HG03354 (cell line): ENCODE measurements at regions not wholly inside any gene's neighbourhood (a gene's known extent, or its start where the extent isn't known, plus 50 kb on each side); places are given as distances from the start of the nearest gene placed in this dataset.
A peak's percentile ranks its signal among the peaks of the same experiment; 100 is the strongest.

Experiments used
- ATAC-seq: cut with Tn5 transposase; IDR thresholded peaks from one replicate; pipeline ENCODE4 v1.9.1; 2021; ENCODE audit warnings: mild to moderate bottlenecking; ENCODE audit not compliant: unreplicated experiment, poor library complexity, severe bottlenecking

DNA sequence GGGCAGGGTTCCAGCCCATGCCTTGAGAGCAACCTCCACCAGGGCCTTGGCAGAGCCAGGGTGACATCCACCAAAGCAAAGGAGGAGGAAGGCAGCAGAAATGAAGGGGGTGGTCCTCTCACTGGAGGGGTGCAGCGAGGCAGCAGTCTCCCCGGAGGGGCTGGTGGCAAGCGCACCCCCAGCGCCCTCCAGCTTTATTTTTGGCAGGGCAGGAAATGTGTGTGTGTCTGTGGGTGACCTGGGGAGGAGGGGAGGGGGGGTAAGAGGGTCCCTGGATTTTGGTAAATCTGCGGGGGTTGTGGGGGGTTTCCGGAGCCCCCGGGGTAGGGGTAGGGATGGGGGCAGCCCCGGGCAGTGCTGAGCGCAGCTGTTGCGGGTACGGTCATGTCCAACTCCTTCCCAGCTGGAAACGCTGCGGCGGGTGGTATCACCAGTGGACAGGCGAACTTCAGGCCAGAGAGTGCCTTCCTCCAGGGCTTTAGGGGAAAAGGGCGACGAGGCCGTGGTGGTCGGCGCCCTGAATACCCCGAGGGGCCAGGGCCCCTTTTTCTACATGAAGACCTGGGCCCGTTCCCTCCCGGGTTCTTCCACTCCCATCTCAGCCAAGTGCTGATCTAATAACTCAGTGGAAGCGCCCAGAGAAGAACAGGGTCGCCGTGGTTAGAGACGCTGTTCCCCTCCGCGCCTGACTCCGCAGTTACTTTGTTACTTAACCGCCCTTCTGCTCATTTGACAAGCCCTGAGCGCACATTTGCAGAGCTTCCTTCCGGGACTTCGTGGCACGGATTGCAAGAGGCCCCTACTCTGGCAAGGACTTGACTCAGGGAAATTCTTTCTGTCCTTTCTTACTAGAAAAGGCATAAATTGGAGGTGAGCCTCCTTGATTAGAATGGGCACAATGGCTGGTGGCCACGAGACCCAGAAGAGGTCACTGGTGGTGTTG, 55.2 kb downstream of the FOS start:
- peak; percentile 56 for ATAC-seq

DNA sequence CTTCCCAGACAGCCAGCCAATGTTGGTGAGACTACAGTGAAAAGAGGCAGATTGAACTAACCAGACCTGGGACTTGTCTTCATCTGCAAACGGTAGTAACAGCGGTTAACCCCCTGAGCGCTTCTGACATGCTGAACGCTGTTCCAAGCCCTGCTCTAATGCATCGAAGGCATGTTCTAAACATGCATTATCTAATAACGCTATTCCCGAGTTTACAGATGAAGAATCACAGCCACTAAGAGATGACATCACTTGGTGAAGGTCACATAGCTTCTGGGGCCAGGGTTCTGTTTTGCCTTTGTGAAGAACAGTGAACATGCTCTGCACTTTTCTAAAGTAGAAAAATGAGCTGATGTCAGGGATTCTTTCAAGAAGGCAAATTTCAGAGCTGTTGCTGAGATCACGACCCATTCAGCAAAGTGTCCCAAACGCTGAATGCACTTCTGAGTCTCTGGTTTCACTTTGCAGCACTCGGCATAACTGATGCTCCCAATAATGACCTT, 56.0 kb downstream of the FOS start:
- ATAC-seq, result peak; percentile 37

DNA sequence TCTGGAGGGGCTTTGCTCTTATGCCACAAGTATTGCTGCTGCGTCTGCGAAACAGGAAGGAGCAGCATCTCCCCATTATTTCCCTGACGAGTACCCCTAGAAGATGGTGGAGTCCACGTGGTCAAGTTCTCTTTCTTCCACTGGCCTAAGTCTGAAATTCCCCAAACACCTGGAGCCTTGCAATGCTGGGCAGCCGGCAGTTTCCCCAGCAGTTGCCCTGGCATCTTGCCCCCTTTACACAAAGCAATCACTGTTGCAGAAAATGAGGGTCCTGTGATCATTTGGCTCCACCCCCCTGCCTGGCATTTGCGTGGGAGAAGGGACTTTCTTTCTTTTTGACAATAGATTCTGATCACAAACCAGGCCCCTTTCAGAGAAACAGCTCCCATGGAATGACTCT, 56.9 kb downstream of the FOS start:
- no peak for ATAC-seq

DNA sequence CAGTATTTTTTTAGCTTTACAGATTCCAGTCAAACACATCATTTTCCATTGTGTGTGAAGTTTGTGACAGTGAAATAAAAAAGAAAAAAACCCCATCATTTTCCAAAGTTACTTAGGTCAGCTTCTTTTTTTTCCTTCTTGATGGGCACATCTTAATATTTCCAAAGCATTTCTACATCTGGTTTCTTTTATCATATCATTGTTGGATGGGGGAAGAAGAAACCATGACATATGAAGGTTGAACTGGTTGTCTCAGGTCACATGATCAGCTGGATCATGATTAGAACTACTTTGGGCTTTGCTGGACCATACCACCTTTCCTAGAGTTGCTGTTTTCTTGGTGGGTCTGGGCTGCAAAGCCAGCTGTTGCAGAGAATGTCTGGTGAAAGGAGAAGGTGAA, 59.8 kb downstream of the FOS start:
- no peak for ATAC-seq

DNA sequence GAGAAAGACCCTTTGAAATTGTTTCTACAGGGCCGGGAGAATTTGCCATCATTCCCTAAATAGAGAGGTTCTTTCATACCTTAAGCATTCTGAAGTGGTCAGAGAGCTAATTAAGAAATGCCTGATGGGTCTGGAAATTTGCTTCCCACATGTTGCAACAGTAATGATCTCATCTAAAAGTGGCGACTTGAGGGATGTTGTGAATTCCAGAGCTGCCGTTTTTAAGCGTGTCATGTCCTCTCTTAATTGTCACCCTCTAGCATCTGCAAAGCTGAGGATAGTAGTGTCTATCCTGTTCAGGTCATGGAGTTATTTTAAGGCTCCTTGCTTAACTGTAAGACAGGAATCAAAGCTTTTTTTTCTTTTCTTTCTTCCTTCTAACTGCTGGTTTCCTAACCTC, 60.4 kb downstream of the FOS start:
- no peak for ATAC-seq

DNA sequence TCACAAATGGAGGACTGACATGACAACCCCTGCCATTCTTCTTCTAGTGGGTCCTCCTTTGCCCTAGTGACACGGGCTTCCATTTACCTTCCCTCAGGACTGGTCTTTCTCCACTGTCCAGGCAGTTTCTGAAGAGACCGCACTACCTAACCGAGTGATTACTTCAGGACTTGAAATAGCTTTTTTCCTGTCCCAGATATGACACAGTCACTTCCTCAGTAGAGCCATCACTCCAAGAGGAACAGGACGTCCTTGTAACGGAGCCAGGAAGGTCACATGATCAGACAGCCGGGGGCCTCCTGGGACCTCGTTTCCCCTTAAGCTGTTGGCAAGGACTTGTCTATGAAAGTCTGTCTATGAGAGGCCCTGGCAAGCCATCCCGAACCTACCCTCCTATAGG, 62.3 kb downstream of the FOS start:
- ATAC-seq, result no peak

DNA sequence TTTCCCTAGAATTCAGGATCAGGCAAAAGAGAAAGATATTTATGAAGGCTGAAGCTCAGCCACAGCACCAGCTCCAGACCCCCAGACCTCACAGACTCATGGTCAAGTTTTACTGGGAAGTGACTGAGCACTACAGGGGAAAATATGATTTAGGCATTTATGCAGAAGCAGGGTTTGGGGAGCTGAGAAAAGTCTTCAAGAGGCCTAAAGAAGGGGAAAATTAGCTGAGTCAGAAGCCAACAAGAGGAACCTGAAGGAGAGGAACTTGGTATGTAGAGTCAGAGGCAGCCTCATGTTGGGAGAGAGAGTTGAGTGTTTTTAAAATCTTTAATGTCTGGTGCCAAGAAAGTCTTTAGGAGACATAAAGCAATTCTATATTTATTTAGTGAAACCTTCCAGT, 63.0 kb downstream of the FOS start:
- no peak for ATAC-seq

DNA sequence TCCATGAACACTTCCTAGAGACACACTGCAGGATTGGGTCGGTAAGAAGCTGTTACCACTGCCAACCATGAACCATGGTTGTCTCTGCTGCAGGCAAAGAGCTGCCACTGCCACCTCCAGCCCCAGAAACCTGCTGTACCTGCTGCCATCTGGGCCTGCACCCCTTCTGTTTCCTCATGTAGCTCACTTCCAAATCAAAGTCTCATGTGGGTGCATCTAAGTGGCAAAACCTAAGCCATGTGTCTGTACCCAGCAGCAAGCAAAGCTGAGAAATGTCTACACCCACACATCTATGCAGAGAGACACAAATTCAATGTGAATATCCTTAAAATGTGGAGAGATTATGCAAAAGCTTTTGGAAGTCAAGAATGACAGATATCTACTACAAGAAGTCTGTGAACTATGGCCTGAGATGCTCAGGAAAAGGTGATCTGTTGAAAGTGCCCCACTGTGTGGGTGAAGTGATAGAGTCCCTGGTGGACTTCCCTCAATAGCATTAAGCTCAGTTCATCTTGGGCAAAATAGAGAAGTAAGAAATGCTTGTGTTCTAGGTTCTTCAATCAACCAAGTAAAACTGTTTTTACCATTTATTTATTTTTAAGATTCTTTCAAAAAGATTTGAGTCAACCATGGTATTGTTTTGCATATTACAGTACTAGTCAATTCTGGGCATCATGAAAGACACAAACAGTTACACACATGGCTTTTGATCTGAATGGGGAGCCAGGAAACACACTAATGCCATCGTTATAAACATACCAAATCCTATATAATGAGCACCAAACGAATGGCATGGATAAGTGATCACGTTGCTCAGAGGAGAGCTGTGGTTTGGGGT, 64.4 kb downstream of the FOS start:
- ATAC-seq, result no peak

DNA sequence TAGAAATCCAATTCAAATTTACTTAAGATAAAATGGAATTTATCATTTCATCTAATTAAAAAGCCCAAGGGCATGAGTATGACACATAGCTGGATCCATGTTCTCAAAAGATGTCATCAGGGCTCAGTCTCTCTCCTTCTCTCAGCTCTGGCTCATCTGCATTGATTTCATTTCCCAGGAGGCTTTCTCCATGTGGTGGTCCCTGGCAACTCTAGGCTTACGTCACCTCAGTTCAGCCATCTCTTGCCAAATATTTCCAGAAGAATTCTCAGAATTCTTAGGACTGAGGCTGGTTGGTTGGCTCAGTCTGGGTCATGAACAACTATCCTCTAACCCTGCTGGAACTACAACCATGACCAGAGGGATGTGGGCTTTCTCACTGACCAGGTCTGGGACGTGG, 65.3 kb downstream of the FOS start:
- ATAC-seq, result no peak

DNA sequence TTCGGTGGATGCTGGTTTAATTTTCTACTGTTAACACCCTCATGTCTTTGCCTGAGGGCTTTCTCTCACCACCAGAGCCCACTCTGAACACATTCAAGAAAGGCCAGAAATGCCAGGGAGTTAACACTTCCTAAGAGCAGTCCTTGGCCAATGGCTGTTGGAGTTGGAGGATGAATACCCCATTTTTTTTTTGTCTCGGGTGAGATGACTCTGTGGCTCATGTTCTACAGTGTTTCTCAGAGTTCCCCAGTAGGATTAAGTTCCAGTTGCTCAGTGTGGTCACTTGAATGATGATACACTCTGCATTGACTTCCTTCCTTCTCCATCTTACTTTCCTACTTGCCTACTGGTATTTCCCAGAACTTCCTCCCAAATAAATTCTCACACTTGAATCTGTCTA, 65.8 kb downstream of the FOS start:
- no peak for ATAC-seq

DNA sequence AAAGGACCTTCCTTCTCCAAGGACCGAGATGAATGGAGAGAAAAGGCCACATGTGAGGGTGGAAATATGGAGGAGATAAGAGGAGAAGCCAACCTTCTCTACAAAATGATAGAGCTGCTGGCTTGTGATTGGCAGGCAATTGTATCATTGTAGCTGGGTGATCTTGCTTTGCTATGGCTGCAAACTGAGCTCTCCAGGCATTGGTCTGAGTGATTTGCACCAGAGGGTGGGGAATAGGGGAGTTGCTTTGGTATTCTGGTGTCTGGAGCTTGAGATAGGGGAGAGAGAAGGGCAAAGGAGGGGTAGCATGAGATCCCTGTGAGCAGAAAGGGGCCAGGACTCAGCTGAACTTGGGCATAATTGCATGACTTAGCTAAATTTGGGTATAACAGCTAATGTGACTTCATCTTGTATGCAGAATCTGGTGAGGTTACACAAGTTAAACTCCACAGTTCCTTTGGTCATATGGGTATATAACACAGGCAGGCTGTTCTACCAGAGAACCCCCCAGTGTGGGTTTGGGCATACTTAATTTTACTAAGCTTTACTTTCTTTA, 72.0 kb downstream of the FOS start:
- ATAC-seq, result no peak

DNA sequence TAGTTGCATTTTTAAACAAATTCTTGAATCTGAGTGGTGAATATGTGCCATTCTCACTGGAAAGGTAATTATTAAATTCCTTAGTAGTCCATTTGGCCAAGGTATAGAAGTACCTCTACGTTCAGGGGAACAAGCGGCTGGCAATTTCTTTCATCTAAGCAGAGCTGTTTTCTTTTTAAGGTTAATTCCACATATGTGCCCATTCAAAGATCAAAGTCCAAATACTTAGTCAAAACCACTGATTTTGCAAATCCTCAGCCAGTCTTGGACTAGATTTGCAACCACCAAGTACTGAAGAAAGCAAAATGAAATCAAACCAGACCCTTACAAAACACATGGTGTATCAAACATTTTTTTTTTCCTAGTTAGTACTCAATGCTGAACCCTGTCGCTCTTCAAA, 68.7 kb upstream of the JDP2 start:
- no peak for ATAC-seq

DNA sequence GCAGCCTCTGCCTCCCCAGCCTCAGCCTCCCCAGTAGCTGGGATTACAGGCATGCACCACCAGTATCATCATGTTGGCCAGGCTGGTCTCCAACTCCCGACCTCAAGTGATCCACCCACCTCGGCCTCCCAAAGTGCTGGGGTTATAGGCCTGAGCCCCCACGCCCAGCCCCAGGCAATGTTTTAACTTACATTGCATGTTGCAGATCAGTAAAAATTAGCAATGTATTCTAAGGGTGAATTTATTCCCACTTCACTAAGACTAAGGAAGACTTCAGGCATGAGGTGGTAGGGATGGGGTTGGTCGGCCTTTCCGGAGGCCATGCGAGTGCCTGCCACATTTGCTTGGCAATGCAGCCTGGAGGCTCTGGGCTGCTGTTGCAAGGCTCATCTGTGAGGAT, 66.8 kb upstream of the JDP2 start:
- no peak for ATAC-seq

DNA sequence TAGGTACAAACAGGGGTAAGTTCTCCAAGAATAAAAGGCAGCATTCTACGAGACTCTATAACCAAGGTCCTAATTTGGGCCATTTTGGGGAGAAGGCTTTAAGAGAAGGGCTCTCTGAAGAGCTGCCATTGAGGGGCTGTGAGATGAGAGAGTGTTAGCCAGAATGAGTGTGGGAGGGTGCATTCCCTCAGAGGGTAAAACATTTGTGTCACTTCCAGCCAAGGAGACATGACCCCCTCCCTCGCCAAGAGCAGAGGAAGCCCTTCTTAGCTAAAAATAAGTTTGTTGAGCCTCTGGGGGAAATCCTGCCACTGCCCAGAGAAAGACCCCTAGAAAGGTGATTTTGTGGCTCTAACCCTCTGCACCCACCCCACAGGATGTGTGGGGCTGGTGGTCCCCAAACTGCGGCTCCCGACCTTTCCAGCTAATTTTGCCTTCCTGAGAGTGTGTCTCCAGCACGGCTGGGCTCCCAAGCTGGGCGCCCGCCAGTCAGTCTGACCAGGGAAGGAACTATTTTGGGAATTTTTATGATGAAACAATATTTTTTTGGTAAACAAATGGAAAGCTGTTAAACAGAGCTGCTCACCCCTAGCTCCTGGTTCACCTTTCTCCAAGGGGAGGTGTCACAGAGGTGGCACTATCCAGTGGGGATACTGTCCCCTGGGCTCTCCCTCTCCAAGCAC, 65.9 kb upstream of the JDP2 start:
- ATAC-seq, result no peak

DNA sequence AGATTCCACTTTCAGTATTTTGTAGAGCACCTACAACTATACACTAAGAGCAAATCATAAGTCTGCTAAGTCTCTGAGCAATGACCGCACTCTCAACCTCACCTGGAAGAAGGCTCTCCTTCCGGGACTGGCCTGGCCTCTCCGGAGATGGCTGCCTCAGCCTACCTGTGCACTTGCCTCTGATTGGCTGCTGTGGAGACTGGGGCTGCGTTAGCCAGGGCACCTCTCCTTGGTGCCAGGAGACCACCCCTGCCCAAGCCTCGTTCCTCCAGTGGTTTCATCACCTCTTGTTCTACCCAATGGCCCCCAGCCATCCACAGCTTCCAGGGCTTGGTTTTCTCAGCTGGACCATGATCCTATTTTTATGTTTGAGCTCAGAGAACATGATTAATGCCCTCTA, 64.7 kb upstream of the JDP2 start:
- no peak for ATAC-seq

DNA sequence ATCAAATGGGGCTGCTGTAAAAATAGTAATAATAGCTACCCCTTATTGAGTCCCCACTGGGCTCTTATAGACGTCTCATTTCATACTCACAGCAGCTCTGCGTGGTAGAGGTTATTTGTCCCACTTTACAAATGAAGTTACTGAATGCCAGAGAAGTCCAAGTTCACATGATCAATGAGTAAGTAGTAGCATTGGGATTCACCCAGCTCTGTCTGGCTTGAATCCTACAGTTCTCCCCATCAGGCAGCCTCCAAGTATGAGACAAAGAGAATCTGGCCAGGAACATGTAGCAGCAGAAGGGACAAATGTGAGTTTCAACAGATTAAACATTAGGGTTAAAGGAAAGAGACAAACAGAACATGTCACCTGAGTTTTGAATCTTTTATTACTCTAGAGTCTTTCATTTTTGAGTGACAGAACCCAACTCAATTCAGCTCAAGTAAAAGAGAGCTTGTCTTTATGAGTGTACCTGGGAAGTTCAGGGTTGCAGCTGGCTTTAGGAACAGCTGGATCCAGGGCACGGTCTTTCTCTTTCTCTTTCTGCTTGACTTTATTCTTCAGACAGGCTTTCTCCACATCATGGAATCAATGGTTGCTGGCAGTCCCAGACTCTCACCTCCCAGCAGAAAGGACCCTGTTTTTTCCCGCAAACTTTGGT, 64.1 kb upstream of the JDP2 start:
- no peak for ATAC-seq

DNA sequence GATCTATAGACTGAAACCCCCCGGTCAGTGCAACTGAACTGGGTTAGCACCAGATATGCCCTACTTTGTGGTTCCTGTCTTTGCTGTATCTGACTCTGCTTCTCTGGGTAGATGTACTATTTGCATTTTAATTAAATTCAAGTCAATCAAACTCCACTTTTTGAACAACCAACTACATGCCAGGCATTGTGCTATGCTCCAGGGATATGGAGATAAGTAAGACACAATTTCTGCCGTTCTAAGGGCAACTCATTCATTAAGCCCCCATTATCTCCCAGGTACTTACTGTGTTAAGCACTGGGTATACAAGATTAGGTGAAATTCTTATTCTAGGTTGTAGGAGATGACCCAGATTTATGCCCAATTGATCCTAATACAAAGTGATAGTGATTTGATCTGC, 62.7 kb upstream of the JDP2 start:
- ATAC-seq, result no peak

DNA sequence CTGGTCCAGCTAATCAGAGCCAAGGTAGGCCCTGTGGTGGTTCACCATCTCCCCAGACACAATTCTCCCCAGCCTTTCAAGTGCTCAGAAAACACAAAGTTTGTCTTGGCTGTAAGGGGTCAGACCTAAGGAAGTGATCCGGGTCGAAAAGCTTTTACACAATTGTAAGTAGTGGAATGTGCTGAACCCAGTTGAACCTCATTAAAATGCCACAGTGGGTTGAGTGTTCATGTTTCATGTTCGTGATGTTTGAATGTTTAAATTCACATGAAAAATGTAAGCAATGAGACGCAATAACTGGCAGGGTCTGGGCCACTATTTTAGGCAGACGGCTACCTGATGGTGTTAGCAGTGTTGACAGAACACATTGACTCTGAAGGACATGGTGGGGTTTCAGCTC, 60.9 kb upstream of the JDP2 start:
- no peak for ATAC-seq

DNA sequence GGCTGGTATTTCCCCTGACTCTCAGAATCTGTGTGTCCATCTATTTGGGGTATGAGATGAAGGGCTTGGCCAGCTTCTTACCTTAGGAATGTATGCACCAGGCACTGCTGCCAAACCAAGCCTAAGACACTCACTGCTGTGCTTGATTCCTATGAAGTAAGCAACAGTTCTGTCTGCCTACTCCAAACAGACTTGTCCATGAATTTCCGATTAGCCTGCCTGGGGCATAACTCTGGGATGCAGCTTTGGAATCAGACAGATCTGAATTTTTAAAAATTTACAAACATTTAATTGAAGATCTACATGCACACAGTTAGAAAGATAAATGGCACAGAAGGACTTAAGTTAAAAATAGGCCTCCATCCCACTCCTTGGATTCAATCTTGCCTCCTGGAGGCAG, 59.5 kb upstream of the JDP2 start:
- ATAC-seq, result no peak

DNA sequence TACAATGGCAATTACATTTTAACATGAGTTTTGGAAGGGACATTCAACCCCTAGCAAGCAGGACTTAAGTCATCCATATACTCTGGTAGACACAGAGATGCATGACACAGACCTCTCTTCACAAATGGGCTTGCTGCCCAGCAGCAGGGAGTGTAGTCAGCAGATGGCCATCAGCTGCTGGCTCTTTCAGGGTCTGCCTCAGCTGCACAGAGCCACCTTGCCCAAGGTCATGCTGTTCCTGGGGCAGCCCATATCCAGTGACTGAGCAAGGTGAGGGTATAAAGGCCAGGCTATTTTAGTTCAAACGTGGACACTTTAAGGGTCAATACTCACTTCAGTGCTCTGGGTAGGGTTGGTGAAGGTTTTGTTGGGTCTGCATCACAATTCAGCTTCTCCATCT, 58.3 kb upstream of the JDP2 start:
- ATAC-seq, result no peak
